Heart left ventricle (tissue), 13 donors: ENCODE measurements at regions not wholly inside any gene's neighbourhood (a gene's known extent, or its start where the extent isn't known, plus 50 kb on each side); places are given as distances from the start of the nearest gene placed in this dataset.

Experiments used
- CTCF ChIP-seq, 12 donors: fragments of 200-600 bp; sonication (generic) in 4 of 12; IDR thresholded peaks; one replicate each; pipeline versions ENCODE4 v1.5.0 to v1.8.0; 2018 to 2022; ENCODE audit warnings: antibody characterized with exemption in 12 of 12, mild to moderate bottlenecking in 5 of 12
- POLR2A ChIP-seq, 2 donors: fragments of 450-650 bp; IDR thresholded peaks; one replicate each; pipeline ENCODE4 v1.6.1; 2017; ENCODE audit warnings: antibody characterized with exemption in 2 of 2, mild to moderate bottlenecking in 2 of 2, moderate library complexity in 2 of 2
- donor health status: ischemic (EF 13 %, LVEDD 7.1; RV severe dilation, severe dysfunction).
- donor health status: DM: no; HTN: yes; CAD: no.
- donor health status: DM: no; HTN: no; CAD: no.
- donor health status: ischemic (EF 25% LVEDD 6.9; RV normal size, moderate dysfunction).
- donor health status: ischemic (EF 25% LVEDD 5.7; RV mildly dilated, moderate dysfunction).
- donor health status: ischemic (EF 35%, LVEDD 5.7; RV mildly dilated, moderate dysfunction).
- donor health status: nonischemic (EF 11% LVEDD 7.7; RV severe dilation, severe dysfunction).
- donor health status: DM: yes; HTN: yes; CAD: no.
- donor health status: PGD.
- donor health status: ischemic (EF 29% LVEDD 5.4; RV normal size, mild dysfunction).
- donor health status: nonischemic (EF 23%, LVEDD 6.1; RV moderate dilation, normal function).

DNA sequence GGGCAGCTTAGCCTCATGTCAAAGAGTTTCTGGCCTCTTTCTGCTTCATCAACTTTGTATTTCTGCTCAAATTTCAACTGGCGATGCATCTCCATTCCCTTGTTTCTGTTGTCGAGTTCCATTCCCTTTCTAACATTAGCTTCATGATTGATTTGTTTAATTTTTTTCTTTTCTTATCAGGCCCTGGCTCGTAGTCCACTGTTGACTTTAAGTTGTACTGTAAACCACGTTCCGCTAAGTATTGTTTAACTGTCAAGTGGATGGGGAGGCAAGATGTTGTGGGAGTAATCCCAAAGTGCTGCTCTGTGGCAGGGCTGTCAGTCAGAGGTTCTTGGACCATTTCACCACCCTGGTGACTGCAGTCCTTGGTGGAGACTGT lies 309.1 kb downstream of the PSAT1 start:
- TF ChIP-seq POLR2A (IDR thresholded peaks at IDR 0.05), result no peak
- TF ChIP-seq CTCF (IDR thresholded peaks at IDR 0.05), result no peak
